Calu3 (cell line): ENCODE measurements at regions not wholly inside any gene's neighbourhood (a gene's known extent, or its start where the extent isn't known, plus 50 kb on each side); places are given as distances from the start of the nearest gene placed in this dataset.
"Not testable (repeated sequence)": the region's sequence is repeated elsewhere in the genome, so short reads cannot be mapped to it uniquely, and the experiment has no call there.

Experiments
- BruUV-seq: library from RNA; stranded (reverse); fragments of 400-500 nt; replicated peaks from 2 replicates; lab custom pipeline; 2021; lab: Mats Ljungman, UMichigan
- CTCF ChIA-PET: fragments of 300-600 bp; sonication (Branson Sonifier 250); formaldehyde crosslinking; loops from one replicate; lab custom pipeline; 2022; ENCODE audit warnings: antibody characterized with exemption; lab: Charles Lee
- DNase-seq: peaks from one replicate; pipeline ENCODE4 v3.0.0; 2022
- H3K27ac Mint-ChIP-seq: one replicate; pipeline ENCODE4 v1.8.0; 2022; ENCODE audit warnings: mixed read lengths; ENCODE audit not compliant: unreplicated experiment
- H3K27me3 Mint-ChIP-seq: one replicate; pipeline ENCODE4 v1.8.0; 2022; ENCODE audit warnings: mixed read lengths; ENCODE audit not compliant: unreplicated experiment
- H3K36me3 Mint-ChIP-seq: one replicate; pipeline ENCODE4 v1.8.0; 2022; ENCODE audit warnings: mild to moderate bottlenecking, moderate library complexity, mixed read lengths; ENCODE audit not compliant: insufficient read depth, unreplicated experiment
- H3K4me1 Mint-ChIP-seq: one replicate; pipeline ENCODE4 v1.8.0; 2022; ENCODE audit warnings: mild to moderate bottlenecking, low read depth, mixed read lengths; ENCODE audit not compliant: unreplicated experiment
- H3K4me3 Mint-ChIP-seq: one replicate; pipeline ENCODE4 v1.8.0; 2022; ENCODE audit warnings: mild to moderate bottlenecking, low read depth, moderate library complexity, mixed read lengths; ENCODE audit not compliant: unreplicated experiment
- H3K9me3 Mint-ChIP-seq: one replicate; pipeline ENCODE4 v1.8.0; 2022; ENCODE audit warnings: low read depth, mixed read lengths; ENCODE audit not compliant: unreplicated experiment
- CTCF ChIP-seq: fragments of 200-600 bp; IDR thresholded peaks from one replicate; pipeline ENCODE4 v1.8.0; 2022; ENCODE audit warnings: antibody characterized with exemption; ENCODE audit not compliant: unreplicated experiment
- intact Hi-C: fragments of 100-400 bp; cut with micrococcal nuclease; formaldehyde crosslinking; loops from one replicate; pipeline ENCODE4 v1.10.0; 2022; ENCODE audit not compliant: unreplicated experiment

DNA sequence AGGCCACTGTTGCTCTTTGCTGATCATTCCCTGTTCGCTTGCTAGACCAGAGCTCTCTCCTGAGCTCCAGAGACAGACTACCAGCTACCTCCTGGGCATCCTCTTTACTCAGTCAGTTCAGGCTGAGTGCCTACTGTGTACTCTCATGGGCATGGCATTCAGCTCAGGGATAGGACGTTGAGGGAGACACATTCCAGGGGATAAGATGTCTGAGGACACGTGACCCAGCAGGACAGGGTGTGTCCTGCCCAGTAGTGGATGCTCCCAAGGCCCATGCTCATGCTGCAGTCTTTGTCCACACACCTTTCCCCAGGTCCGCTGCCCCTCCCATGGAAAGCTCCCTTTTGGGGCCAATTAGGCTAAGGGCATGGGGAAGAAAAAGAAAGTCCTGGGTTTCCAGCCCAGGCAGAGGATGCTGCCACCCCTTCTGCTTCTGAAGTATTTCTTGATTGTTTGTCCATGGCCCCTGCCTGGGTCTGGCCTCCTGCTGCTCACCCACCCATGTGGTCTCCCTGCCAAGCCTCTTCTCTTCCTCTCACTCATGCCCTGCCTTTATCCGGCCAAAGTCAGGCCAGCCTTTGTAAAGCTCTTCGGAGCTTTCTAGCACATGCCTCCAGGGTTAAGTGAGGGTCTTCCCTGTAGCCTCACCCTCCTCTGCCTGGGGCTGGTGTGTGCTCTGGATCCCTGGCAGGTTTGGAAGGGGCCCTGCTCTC is 60.5 kb upstream of the PITX1 start:
- BruUV-seq: no TSS peak
- no peaks in the 10 kb centered on the region for H3K4me1 Mint-ChIP-seq
- CTCF ChIA-PET: no interaction called here

DNA sequence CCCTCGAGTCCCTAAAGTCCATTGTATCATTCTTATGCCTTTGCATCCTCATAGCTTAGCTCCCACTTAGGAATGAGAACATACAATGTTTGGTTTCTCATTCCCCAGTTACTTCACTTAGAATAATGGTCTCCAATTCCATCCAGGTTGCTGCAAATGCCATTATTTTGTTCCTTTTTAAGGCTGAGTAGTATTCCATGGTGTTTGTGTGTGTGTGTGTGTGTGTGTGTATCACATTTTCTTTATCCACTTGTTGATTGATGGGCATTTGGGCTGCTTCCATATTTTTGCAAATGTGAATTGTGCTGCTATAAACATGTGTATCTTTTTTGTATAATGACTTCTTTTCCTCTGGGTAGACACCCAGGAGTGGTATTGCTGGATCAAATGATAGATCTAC is 59.5 kb upstream of the PITX1 start:
- H3K4me3 Mint-ChIP-seq, H3K4me1 Mint-ChIP-seq, H3K27ac Mint-ChIP-seq, BruUV-seq, CTCF ChIA-PET, intact Hi-C loops, H3K36me3 Mint-ChIP-seq, DNase-seq, H3K9me3 Mint-ChIP-seq: not testable (repeated sequence)
- H3K27me3 Mint-ChIP-seq: peaks cover 20% of the 10 kb centered on the region

More for the DNA sequence above, 60.5 kb upstream of the PITX1 start:
- intact Hi-C loops: no loop called here
- H3K27ac Mint-ChIP-seq: no peak overlapping the region
- peaks cover 20% of the 10 kb centered on the region for H3K27me3 Mint-ChIP-seq
- DNase-seq: no peak
- no peak overlapping the region for H3K4me3 Mint-ChIP-seq
- no peaks in the 10 kb centered on the region for H3K36me3 Mint-ChIP-seq
- no peak for TF ChIP-seq CTCF
- H3K9me3 Mint-ChIP-seq: no peaks in the 10 kb centered on the region

- intact Hi-C loops: no loop called here
- H3K27me3 Mint-ChIP-seq: peaks cover 26% of the 10 kb centered on the region
- BruUV-seq: no TSS peak
- no peaks in the 10 kb centered on the region for H3K4me1 Mint-ChIP-seq
- no peak overlapping the region for H3K27ac Mint-ChIP-seq
- H3K9me3 Mint-ChIP-seq: no peaks in the 10 kb centered on the region
- CTCF ChIA-PET: no interaction called here
- H3K36me3 Mint-ChIP-seq: no peaks in the 10 kb centered on the region
- no peak overlapping the region for H3K4me3 Mint-ChIP-seq
- TF ChIP-seq CTCF: no peak
- DNase-seq: no peak
These were observed 58.4 kb upstream of the PITX1 start for GRCh38 chr5:135092476-135092875.

DNA sequence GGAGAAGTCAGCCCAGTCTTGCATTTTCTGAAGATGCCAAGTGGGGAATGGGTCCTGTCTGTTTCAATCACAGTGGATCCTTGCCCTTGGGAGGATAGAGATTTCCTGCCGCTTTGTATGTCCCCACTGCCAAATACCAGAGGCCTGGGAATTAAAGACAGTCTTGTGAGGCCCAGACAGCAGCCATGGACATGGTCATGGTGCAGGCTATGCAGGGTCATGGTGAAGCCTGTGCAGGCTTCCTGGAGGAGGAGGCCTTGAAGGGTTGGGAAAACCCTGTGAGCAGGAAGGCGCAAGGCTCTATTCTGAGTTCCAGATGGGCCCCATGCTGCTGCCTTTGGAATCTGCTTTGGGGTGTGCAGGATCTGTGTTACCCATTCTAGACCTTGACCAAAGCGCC is 57.3 kb upstream of the PITX1 start:
- intact Hi-C loops: no loop called here
- CTCF ChIA-PET: no interaction called here
- Mint-ChIP-seq H3K4me1 (no peaks in the 10 kb centered on the region), H3K4me3 (no peak overlapping the region), H3K27ac (no peak overlapping the region), H3K27me3 (peaks cover 38% of the 10 kb centered on the region), H3K9me3 (no peaks in the 10 kb centered on the region), H3K36me3 (peaks cover 3% of the 10 kb centered on the region)
- BruUV-seq: no TSS peak
- no peak for DNase-seq
- TF ChIP-seq CTCF: no peak

DNA sequence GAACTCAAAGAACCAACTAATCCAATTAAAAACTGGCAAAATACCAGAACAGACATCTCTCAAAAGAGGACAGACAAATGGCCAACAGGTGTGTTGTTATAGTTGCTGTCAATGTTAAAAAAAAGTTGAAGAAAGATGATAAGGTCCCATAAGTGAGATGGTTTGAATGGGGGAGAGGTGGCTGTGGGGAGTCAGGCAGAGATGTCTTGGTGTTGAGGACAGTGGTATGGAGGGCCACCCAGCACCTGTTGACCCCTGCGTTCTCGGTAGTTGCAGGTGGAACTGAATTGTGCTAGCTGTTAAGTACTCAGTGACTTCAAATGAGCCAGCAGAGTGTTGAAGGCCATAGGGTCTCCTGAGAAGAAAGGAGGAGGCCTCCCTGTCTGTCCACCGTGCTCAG is 55.9 kb upstream of the PITX1 start:
- no peak for TF ChIP-seq CTCF
- BruUV-seq: no TSS peak
- Mint-ChIP-seq H3K27me3 (peaks cover 30% of the 10 kb centered on the region), H3K27ac (no peak overlapping the region), H3K4me3 (no peak overlapping the region), H3K9me3 (no peaks in the 10 kb centered on the region), H3K36me3 (peaks cover 6% of the 10 kb centered on the region), H3K4me1 (no peaks in the 10 kb centered on the region)
- intact Hi-C loops: no loop called here
- CTCF ChIA-PET: no interaction called here
- DNase-seq: no peak
